GM23248 (cell line): ENCODE measurements at regions not wholly inside any gene's neighbourhood (a gene's known extent, or its start where the extent isn't known, plus 50 kb on each side); places are given as distances from the start of the nearest gene placed in this dataset.

ENCODE experiments used
- DNase-seq: peaks from one replicate; pipeline ENCODE4 v3.0.0-alpha.2; 2015
- H2AFZ ChIP-seq: fragments of 200-600 bp; sonication (generic); 2 replicates; pipeline ENCODE4 v1.6.1; 2016; ENCODE audit warnings: antibody characterized with exemption
- H3F3A ChIP-seq: fragments of 200-600 bp; sonication (generic); 2 replicates; pipeline ENCODE4 v1.6.1; 2016; ENCODE audit warnings: mild to moderate bottlenecking, antibody characterized with exemption, mixed run types; ENCODE audit not compliant: insufficient read depth
- H3K27ac ChIP-seq: fragments of 200-600 bp; sonication (generic); 2 replicates; pipeline ENCODE4 v1.5.1; 2016; ENCODE audit warnings: mild to moderate bottlenecking
- H3K27me3 ChIP-seq: fragments of 200-600 bp; sonication (generic); replicated peaks from 2 replicates; pipeline ENCODE4 v1.6.1; 2016; ENCODE audit warnings: mild to moderate bottlenecking; ENCODE audit not compliant: insufficient read depth
- H3K36me3 ChIP-seq: fragments of 200-600 bp; sonication (generic); 2 replicates; pipeline ENCODE4 v1.6.1; 2016; ENCODE audit warnings: low read depth, mild to moderate bottlenecking
- H3K4me1 ChIP-seq: fragments of 200-600 bp; sonication (generic); 2 replicates; pipeline ENCODE4 v1.6.1; 2016; ENCODE audit warnings: mild to moderate bottlenecking; ENCODE audit not compliant: insufficient read depth
- H3K4me2 ChIP-seq: fragments of 200-600 bp; sonication (generic); one replicate; pipeline ENCODE4 v1.6.1; 2016; ENCODE audit warnings: mild to moderate bottlenecking; ENCODE audit not compliant: unreplicated experiment
- H3K4me3 ChIP-seq: fragments of 200-600 bp; sonication (generic); 2 replicates; pipeline ENCODE4 v1.5.1; 2016; ENCODE audit warnings: mild to moderate bottlenecking
- H3K79me2 ChIP-seq: fragments of 200-600 bp; sonication (generic); 2 replicates; pipeline ENCODE4 v1.6.1; 2016; ENCODE audit warnings: mild to moderate bottlenecking; ENCODE audit not compliant: insufficient read depth
- H3K9ac ChIP-seq: fragments of 200-600 bp; sonication (generic); 2 replicates; pipeline ENCODE4 v1.6.1; 2016; ENCODE audit warnings: mild to moderate bottlenecking
- H3K9me2 ChIP-seq: fragments of 200-600 bp; sonication (generic); 2 replicates; pipeline ENCODE4 v1.6.1; 2016; ENCODE audit warnings: mixed run types, mild to moderate bottlenecking, moderate library complexity; ENCODE audit not compliant: insufficient read depth
- H3K9me3 ChIP-seq: fragments of 200-600 bp; sonication (generic); one replicate; pipeline ENCODE4 v1.6.1; 2017; ENCODE audit warnings: low read depth
- H4K20me1 ChIP-seq: fragments of 200-600 bp; sonication (generic); 2 replicates; pipeline ENCODE4 v1.6.0; 2016; ENCODE audit not compliant: insufficient read depth
- EZH2 ChIP-seq: fragments of 200-600 bp; sonication (generic); IDR thresholded peaks from 2 replicates; pipeline ENCODE4 v1.6.1; 2018; ENCODE audit warnings: antibody characterized with exemption, mild to moderate bottlenecking; ENCODE audit not compliant: insufficient read depth, poor library complexity, severe bottlenecking
- EZH2phosphoT487 ChIP-seq: fragments of 200-600 bp; sonication (generic); IDR thresholded peaks from 2 replicates; pipeline ENCODE4 v1.6.1; 2018; ENCODE audit warnings: antibody characterized with exemption, moderate library complexity, mild to moderate bottlenecking, low read depth; ENCODE audit not compliant: insufficient read depth
- WGBS, 2 experiments: methylation state at CpG; one replicate each; pipeline ENCODE4 v1.1.6; 2015 to 2017; ENCODE audit warnings: low lambda C conversion rate in 2 of 2, low coverage in 1 of 2; ENCODE audit errors: missing lambda C conversion rate in 2 of 2; 5-methylcytosine and 5-hydroxymethylcytosine counted together
- in situ Hi-C: fragments of 300-500 bp; cut with MboI; formaldehyde crosslinking; loops from 2 replicates; pipeline ENCODE4 v1.15.0; 2020

DNA sequence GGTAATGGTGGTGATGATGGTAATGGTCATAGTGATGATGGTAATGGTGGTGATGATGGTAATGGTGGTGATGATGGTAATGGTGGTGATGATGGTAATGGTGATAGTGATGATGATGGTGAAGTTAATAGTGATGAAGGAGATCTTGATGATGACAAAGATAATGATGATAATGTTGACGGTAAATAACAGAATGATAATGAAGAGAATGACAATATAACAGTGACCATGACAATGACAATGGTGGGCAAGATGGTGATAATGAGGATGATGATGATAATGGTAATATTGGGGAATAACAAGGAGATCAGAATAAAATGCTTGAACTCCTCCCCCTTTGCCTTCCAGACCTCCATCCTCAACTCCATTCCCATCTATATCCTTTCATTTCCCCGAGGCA is 233.3 kb upstream of the SFSWAP start:
- H3K9me2 ChIP-seq, result no peaks in the 10 kb centered on the region
- H3K4me2 ChIP-seq, result no peak overlapping the region
- H4K20me1 ChIP-seq, result no peaks in the 10 kb centered on the region
- in situ Hi-C loops, result no loop called here
- H3K27me3 ChIP-seq, result no peaks in the 10 kb centered on the region
- DNase-seq, result no peak
- no peak overlapping the region for H3K9ac ChIP-seq
- no peaks in the 10 kb centered on the region for H3K36me3 ChIP-seq
- H3K9me3 ChIP-seq, result no peaks in the 10 kb centered on the region
- TF ChIP-seq EZH2phosphoT487 (no peak), EZH2 (no peak)
- H3K27ac ChIP-seq, result no peak overlapping the region
- no peaks in the 10 kb centered on the region for H3K79me2 ChIP-seq
- WGBS, 2 experiments, result 44 to 54% methylated on average over 2 of the region's 2 CpGs
- no peak overlapping the region for H2AFZ ChIP-seq
- H3K4me3 ChIP-seq, result no peak overlapping the region
- H3F3A ChIP-seq, result no peaks in the 10 kb centered on the region
- H3K4me1 ChIP-seq, result no peaks in the 10 kb centered on the region

GRCh38 chr12:131478468-131478867 is 232.4 kb upstream of the SFSWAP start:
- H3K4me1 ChIP-seq, result no peaks in the 10 kb centered on the region
- H3K9ac ChIP-seq, result no peak overlapping the region
- H3K4me2 ChIP-seq, result no peak overlapping the region
- no peaks in the 10 kb centered on the region for H3K9me2 ChIP-seq
- TF ChIP-seq EZH2, result no peak
- TF ChIP-seq EZH2phosphoT487, result no peak
- no peak overlapping the region for H3K27ac ChIP-seq
- H2AFZ ChIP-seq, result no peak overlapping the region
- no peaks in the 10 kb centered on the region for H4K20me1 ChIP-seq
- no peaks in the 10 kb centered on the region for H3K9me3 ChIP-seq
- WGBS, 2 experiments, result 22 to 32% methylated on average over 3 of the region's 3 CpGs
- no peaks in the 10 kb centered on the region for H3F3A ChIP-seq
- H3K79me2 ChIP-seq, result no peaks in the 10 kb centered on the region
- no peak for DNase-seq
- H3K4me3 ChIP-seq, result no peak overlapping the region
- H3K36me3 ChIP-seq, result no peaks in the 10 kb centered on the region
- no peaks in the 10 kb centered on the region for H3K27me3 ChIP-seq
- in situ Hi-C loops, result no loop called here

GRCh38 chr12:131482199-131482598 is 228.7 kb upstream of the SFSWAP start:
- Histone ChIP-seq H3K9ac (no peak overlapping the region), H3K4me1 (no peaks in the 10 kb centered on the region), H3K27me3 (no peaks in the 10 kb centered on the region), H3K9me2 (no peaks in the 10 kb centered on the region), H3K27ac (no peak overlapping the region), H3F3A (no peaks in the 10 kb centered on the region), H3K4me2 (no peak overlapping the region), H3K79me2 (no peaks in the 10 kb centered on the region), H3K36me3 (no peaks in the 10 kb centered on the region), H4K20me1 (no peaks in the 10 kb centered on the region), H3K9me3 (no peaks in the 10 kb centered on the region), H2AFZ (no peak overlapping the region), H3K4me3 (no peak overlapping the region)
- in situ Hi-C loops, result no loop called here
- TF ChIP-seq EZH2phosphoT487, result no peak
- no peak for TF ChIP-seq EZH2
- no peak for DNase-seq
- 38 to 44% methylated on average over 6 of the region's 6 CpGs for WGBS, 2 experiments

GRCh38 chr12:131482686-131483085 is 228.2 kb upstream of the SFSWAP start:
- no peak overlapping the region for H3K4me2 ChIP-seq
- H3K9me2 ChIP-seq, result no peaks in the 10 kb centered on the region
- H3K4me3 ChIP-seq, result no peak overlapping the region
- H3K27ac ChIP-seq, result no peak overlapping the region
- H3K27me3 ChIP-seq, result no peaks in the 10 kb centered on the region
- no peak overlapping the region for H2AFZ ChIP-seq
- H4K20me1 ChIP-seq, result no peaks in the 10 kb centered on the region
- no peak overlapping the region for H3K9ac ChIP-seq
- no peak for DNase-seq
- 57 to 60% methylated on average over 9 of the region's 9 CpGs for WGBS, 2 experiments
- no peak for TF ChIP-seq EZH2phosphoT487
- no peak for TF ChIP-seq EZH2
- H3K79me2 ChIP-seq, result no peaks in the 10 kb centered on the region
- no peaks in the 10 kb centered on the region for H3K4me1 ChIP-seq
- in situ Hi-C loops, result no loop called here
- no peaks in the 10 kb centered on the region for H3K9me3 ChIP-seq
- H3F3A ChIP-seq, result no peaks in the 10 kb centered on the region
- H3K36me3 ChIP-seq, result no peaks in the 10 kb centered on the region

GRCh38 chr12:131486451-131487230 is 224.2 kb upstream of the SFSWAP start:
- H3K36me3 ChIP-seq, result no peaks in the 10 kb centered on the region
- WGBS, 2 experiments, result 26 to 30% methylated on average over 5 of the region's 5 CpGs
- H3K27me3 ChIP-seq, result no peaks in the 10 kb centered on the region
- H4K20me1 ChIP-seq, result no peaks in the 10 kb centered on the region
- H2AFZ ChIP-seq, result no peak overlapping the region
- no peak overlapping the region for H3K9ac ChIP-seq
- in situ Hi-C loops, result no loop called here
- H3K79me2 ChIP-seq, result no peaks in the 10 kb centered on the region
- no peak overlapping the region for H3K27ac ChIP-seq
- H3K4me2 ChIP-seq, result no peak overlapping the region
- TF ChIP-seq EZH2, result no peak
- no peak for TF ChIP-seq EZH2phosphoT487
- no peaks in the 10 kb centered on the region for H3K9me3 ChIP-seq
- H3K4me3 ChIP-seq, result no peak overlapping the region
- H3F3A ChIP-seq, result no peaks in the 10 kb centered on the region
- H3K4me1 ChIP-seq, result no peaks in the 10 kb centered on the region
- no peak for DNase-seq
- H3K9me2 ChIP-seq, result no peaks in the 10 kb centered on the region
